HUES64 (cell line): ENCODE measurements at regions not wholly inside any gene's neighbourhood (a gene's known extent, or its start where the extent isn't known, plus 50 kb on each side); places are given as distances from the start of the nearest gene placed in this dataset.

Experiments
- H3K27ac ChIP-seq: 2 replicates; pipeline ENCODE4 v1.7.0; 2013; ENCODE audit warnings: low read depth, low read length, inconsistent platforms
- H3K27me3 ChIP-seq: 2 replicates; pipeline ENCODE4 v1.6.1; 2013; ENCODE audit warnings: mild to moderate bottlenecking, low read length; ENCODE audit not compliant: insufficient read depth
- H3K36me3 ChIP-seq: 2 replicates; pipeline ENCODE4 v1.6.1; 2013; ENCODE audit warnings: mild to moderate bottlenecking, low read length; ENCODE audit not compliant: insufficient read depth
- H3K4me1 ChIP-seq: 2 replicates; pipeline ENCODE4 v1.6.1; 2013; ENCODE audit warnings: mild to moderate bottlenecking, low read length, moderate library complexity; ENCODE audit not compliant: insufficient read depth
- H3K4me3 ChIP-seq: 2 replicates; pipeline ENCODE4 v1.5.1; 2013; ENCODE audit warnings: mild to moderate bottlenecking, low read length, moderate library complexity
- H3K9ac ChIP-seq: 2 replicates; pipeline ENCODE4 v1.6.1; 2013; ENCODE audit warnings: mild to moderate bottlenecking, low read depth, low read length
- H3K9me3 ChIP-seq: 2 replicates; pipeline ENCODE4 v1.6.1; 2013; ENCODE audit warnings: low read depth, low read length; ENCODE audit not compliant: insufficient read depth
- WGBS: fragments of 150-250, 120-280 bp; methylation state at CpG from one replicate; pipeline ENCODE4 v1.1.7; 2013; ENCODE audit warnings: missing lambda C conversion rate; 5-methylcytosine and 5-hydroxymethylcytosine counted together

DNA sequence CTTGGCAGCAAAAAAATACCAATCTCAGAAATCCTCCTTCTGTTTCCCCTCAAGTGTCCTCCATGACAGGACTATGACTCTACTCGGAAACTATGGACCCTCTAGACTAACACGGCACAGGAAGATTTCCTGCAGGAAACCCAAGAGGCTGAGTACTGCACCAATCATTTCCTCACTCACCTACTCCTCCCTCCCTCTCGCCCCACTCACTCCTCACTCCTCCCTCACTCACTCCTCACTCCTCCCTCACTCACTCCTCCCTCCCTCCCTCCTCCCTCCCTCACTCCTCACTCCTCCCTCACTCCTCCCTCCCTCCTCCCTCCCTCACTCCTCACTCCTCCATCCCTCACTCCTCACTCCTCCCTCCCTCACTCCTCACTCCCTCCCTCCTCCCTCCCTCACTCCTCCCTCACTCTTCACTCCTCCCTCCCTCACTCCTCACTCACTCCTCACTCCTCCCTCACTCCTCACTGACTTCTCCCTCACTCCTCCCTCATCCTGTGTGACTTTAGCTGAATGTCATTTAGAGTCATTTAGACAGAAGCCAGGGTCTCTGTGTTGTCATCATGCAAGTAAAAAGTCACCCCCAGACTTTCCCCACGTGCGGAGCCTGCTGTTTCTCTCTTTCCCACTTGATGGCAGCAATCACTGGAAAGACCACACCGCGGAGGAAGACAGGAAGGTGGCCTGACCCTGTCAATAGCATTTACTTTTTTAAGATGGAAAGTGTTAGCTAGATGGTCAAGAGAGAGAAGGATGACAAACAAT, 226.8 kb upstream of the PDE10A start:
- no peak overlapping the region for H3K4me3 ChIP-seq
- H3K9ac ChIP-seq: no peak overlapping the region
- no peaks in the 10 kb centered on the region for H3K27me3 ChIP-seq
- H3K4me1 ChIP-seq: no peaks in the 10 kb centered on the region; the same call in 1 of the 2 replicates
- H3K27ac ChIP-seq: no peak overlapping the region
- H3K9me3 ChIP-seq: peaks cover 8% of the 10 kb centered on the region; the same call in 1 of the 2 replicates
- WGBS: 33% methylated on average over 7 of the region's 7 CpGs
- no peaks in the 10 kb centered on the region for H3K36me3 ChIP-seq

DNA sequence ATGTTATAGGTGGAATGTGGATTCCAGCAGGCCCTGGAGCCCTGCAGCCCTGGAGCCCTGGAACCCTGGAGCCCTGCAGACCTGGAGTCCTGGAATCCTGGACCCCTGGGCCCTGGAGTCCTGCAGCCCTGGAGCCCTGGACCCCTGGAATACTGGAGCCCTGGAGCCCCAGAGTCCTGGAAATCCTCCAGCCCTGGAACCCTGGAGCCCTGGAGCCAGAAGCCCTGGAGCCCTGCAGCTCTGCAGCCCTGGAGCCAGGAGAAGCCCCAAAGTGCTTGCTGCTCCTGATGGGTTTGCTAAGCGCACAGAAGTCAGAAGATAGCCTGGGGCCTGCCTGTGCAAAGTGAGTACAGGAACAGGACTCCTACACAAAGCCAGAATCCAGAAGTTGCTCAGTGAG, 223.1 kb upstream of the PDE10A start:
- no peak overlapping the region for H3K27ac ChIP-seq
- H3K27me3 ChIP-seq: no peaks in the 10 kb centered on the region
- no peak overlapping the region for H3K4me3 ChIP-seq
- no peaks in the 10 kb centered on the region for H3K36me3 ChIP-seq
- H3K9ac ChIP-seq: no peak overlapping the region
- no peaks in the 10 kb centered on the region; the same call in 1 of the 2 replicates for H3K4me1 ChIP-seq
- WGBS: 100% methylated on average over 1 of the region's 1 CpG
- peaks cover 8% of the 10 kb centered on the region; the same call in 1 of the 2 replicates for H3K9me3 ChIP-seq

DNA sequence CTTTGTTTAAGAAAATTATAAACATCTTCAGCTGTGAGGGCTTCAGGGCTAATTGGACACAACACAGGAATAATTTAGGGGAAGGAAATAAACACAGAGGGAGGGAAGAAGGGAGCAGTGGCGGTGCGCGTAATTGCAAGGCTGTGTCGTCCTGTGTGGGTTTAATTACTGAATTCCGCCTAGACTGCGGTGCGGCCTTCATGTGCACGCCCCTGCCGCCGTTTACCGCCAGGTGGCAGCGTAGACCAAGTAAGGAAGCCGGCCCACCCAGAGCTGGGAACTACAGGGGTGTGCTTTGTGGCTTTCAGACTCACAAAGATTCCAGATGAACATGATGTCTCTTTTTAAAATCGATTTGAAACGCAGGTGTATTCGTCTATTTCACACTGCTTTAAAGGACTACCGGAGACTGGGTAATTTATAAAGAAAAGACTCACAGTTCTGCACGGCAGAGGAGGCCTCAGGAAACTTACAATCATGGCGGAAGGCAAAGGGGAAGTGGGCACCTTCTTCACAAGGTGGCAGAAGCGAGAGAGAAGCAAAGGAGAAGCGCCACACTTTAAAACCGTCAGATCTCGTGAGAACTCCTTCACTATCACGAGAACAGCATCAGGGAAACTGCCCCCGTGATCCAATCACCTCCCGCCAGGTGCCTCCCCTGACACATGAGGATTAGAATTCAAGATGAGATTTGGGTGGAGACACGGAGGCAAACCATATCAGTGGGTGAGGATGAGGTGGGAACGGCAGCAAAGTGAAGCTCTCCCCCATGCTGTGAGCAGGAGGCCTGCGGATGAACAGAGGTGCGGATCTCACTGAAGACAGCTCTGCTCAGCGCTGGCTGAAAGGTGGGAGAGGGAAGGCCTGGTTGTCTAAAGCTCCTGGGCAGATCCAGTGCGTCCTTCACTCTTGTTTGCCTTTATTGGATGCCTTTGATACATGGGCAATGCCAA, 222.0 kb upstream of the PDE10A start:
- WGBS: 45% methylated on average over 32 of the region's 32 CpGs
- peaks cover 8% of the 10 kb centered on the region; the same call in 1 of the 2 replicates for H3K9me3 ChIP-seq
- H3K4me3 ChIP-seq: no peak overlapping the region
- no peak overlapping the region for H3K9ac ChIP-seq
- no peak overlapping the region for H3K27ac ChIP-seq
- H3K27me3 ChIP-seq: no peaks in the 10 kb centered on the region
- no peaks in the 10 kb centered on the region for H3K36me3 ChIP-seq
- no peaks in the 10 kb centered on the region; the same call in 1 of the 2 replicates for H3K4me1 ChIP-seq

DNA sequence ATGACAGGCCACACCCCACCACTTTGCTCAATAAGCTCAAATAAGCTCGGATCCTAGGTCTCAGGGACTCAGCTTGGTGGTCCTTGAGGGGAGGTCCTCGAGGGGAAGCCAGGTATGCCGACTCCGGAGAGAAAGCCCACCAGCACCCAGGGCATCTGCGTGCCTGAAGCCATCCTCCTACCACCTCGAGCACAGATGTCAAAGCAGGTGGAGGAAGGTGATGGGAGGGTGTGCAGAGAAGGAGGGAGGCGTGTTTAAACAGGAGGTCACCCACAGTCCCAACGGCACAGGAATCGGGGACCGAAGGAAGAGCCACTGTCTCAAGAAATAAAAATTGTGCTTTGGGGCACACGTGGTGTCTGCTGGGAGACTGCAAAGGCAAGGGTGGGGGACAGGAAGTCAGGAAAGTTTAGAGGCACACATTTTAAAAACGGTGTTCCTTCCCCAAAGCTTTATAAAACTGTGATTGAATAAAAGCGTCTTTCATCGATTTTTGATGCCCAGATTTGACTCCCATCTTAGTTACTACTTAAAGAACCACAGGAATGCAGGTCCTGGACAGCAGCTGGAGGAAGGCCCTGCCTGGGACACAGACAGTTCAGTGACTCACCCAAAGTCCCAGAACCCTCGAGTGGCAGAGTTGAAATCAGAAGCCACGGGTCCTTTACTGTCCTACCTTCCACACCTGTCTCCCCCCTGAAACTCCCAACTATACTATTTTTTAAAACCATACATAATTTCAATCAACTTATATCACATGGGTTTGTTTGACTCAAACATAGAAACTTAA, 221.0 kb upstream of the PDE10A start:
- no peak overlapping the region for H3K9ac ChIP-seq
- H3K36me3 ChIP-seq: no peaks in the 10 kb centered on the region
- H3K27ac ChIP-seq: no peak overlapping the region
- no peak overlapping the region for H3K4me3 ChIP-seq
- no peaks in the 10 kb centered on the region for H3K27me3 ChIP-seq
- no peaks in the 10 kb centered on the region for H3K4me1 ChIP-seq
- 88% methylated on average over 16 of the region's 16 CpGs for WGBS
- peaks cover 8% of the 10 kb centered on the region; the same call in 1 of the 2 replicates for H3K9me3 ChIP-seq

DNA sequence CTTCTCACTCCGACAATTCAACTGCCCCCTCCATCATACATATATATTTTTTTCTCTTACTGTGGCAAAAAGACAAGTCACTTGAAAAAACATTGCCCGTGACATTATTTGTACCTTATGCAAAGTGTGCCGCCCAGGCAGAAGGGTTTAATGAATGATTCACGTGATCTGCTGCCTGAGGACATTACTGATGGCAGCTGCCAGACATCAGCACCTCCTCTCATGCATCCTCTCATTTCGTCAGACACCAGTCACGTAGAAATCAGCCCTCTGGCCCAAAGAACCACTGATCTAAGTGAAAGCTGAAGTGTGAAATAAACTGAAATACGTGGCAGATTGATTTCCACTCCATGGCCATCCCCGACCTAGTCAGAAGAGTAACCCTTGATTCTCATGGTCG, 218.8 kb upstream of the PDE10A start:
- Histone ChIP-seq H3K27ac (no peak overlapping the region), H3K36me3 (no peaks in the 10 kb centered on the region), H3K27me3 (no peaks in the 10 kb centered on the region), H3K9ac (no peak overlapping the region), H3K4me3 (no peak overlapping the region), H3K9me3 (0 out of 2 replicates have a peak, but pooled peaks cover 2% of the 10 kb centered on the region), H3K4me1 (no peaks in the 10 kb centered on the region)
- WGBS: 93% methylated on average over 9 of the region's 9 CpGs

DNA sequence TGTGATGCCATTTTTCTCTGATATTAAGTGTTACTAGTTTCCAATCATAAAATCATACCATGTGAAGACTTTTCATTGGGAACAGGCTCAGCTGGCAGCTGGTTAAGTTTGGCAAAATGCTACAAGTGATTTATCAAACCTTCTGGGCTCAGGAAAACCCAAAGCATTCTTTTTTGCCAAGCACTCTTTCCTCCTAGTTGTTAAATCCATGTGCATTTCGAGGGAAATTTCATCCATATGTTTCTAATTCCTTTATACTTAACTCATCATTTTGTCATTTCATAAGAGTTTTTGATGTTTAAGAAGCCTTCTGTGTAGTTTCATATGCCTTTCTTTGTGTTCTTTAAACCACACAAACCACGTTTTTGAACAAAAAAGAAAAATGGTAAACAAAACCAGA, 217.6 kb upstream of the PDE10A start:
- H3K9ac ChIP-seq: no peak overlapping the region
- no peak overlapping the region for H3K4me3 ChIP-seq
- no peaks in the 10 kb centered on the region for H3K4me1 ChIP-seq
- no peaks in the 10 kb centered on the region for H3K9me3 ChIP-seq
- H3K27me3 ChIP-seq: no peaks in the 10 kb centered on the region
- H3K36me3 ChIP-seq: no peaks in the 10 kb centered on the region
- WGBS: 100% methylated on average over 1 of the region's 2 CpGs
- no peak overlapping the region for H3K27ac ChIP-seq

DNA sequence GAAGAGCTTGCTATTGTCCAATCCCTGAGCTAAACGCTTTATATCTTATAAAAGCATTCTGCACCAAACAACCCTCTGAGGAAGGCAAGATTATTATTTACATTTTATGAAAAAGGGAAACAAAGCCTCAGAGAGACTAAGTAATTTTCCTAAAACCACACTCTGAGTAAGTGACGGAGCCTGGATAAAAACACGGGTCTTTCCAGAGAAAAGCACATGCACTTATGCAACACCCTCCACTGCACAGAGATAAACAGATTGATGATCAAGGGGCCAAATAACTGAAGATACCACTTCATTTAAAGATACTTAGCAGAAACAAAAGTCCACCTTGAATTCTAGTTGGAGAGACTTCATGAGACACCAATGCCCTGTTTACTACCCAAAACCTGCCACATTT, 214.7 kb upstream of the PDE10A start:
- WGBS: 92% methylated on average over 3 of the region's 3 CpGs
- no peak overlapping the region for H3K27ac ChIP-seq
- no peak overlapping the region for H3K4me3 ChIP-seq
- H3K4me1 ChIP-seq: no peaks in the 10 kb centered on the region
- H3K9ac ChIP-seq: no peak overlapping the region
- no peaks in the 10 kb centered on the region for H3K9me3 ChIP-seq
- no peaks in the 10 kb centered on the region for H3K27me3 ChIP-seq
- H3K36me3 ChIP-seq: no peaks in the 10 kb centered on the region

DNA sequence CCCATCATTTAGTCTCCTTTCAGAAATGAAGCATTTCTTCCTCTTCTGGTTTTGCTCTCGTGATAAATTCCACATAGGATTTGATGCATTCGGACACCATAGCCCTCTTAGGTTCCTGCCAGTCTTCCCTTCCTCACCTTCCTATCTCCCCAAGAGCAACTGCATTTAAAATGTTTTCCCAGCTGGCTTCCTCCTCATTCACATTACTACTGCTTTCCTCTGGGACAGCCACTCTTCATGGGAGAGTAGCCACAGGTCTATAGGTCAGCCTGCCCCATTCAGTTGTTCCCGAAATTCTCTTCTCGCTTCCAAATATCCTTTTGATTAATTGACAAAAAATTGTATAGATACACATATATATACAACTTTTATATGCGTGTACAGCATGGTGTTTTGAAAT, 214.2 kb upstream of the PDE10A start:
- Histone ChIP-seq H3K36me3 (no peaks in the 10 kb centered on the region), H3K4me3 (no peak overlapping the region), H3K27ac (no peak overlapping the region), H3K4me1 (no peaks in the 10 kb centered on the region), H3K27me3 (no peaks in the 10 kb centered on the region), H3K9me3 (no peaks in the 10 kb centered on the region), H3K9ac (no peak overlapping the region)
- 92% methylated on average over 3 of the region's 5 CpGs for WGBS

DNA sequence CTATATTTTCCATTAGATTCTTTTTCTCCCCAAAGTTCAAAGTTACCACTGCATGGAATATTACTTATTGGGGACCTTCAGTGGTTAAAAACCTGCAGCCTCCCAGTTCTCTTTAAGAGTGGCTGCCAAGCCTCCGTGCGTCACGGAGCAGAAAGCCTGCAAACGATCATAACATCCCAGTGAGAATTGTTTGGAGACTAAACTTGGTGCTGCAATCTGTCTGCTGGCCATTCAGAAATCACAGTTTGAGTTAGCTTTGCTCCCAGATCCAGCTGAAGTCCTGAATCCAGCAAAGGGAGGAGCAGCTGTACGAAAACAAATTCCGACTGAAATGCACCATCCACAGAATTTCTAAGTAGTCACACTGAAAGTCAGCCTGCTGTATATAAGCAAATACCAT, 213.5 kb upstream of the PDE10A start:
- no peaks in the 10 kb centered on the region for H3K36me3 ChIP-seq
- H3K4me1 ChIP-seq: no peaks in the 10 kb centered on the region
- H3K27ac ChIP-seq: no peak overlapping the region
- no peak overlapping the region for H3K4me3 ChIP-seq
- WGBS: 92% methylated on average over 6 of the region's 6 CpGs
- H3K9me3 ChIP-seq: no peaks in the 10 kb centered on the region
- no peaks in the 10 kb centered on the region for H3K27me3 ChIP-seq
- H3K9ac ChIP-seq: no peak overlapping the region

DNA sequence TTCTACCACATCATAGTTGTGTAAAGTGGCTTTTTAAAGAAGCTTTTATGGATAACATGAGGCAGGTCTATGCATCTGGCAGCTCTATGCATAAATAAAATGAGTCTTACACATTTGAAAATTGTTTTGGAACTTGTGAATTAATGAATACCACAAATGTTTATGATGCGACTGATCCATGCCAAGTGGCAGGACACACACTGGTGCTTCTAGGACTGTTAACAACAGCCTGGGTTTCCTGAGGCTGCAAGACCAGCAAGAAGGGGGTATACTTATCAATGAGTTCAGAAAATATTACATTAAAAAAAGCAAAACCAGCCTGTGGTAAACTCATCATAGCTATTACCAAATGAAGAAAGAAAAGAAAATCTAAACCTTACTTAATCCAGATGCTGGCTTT, 212.9 kb upstream of the PDE10A start:
- no peaks in the 10 kb centered on the region for H3K27me3 ChIP-seq
- H3K4me1 ChIP-seq: no peaks in the 10 kb centered on the region
- H3K27ac ChIP-seq: no peak overlapping the region
- no peak overlapping the region for H3K4me3 ChIP-seq
- H3K9me3 ChIP-seq: no peaks in the 10 kb centered on the region
- H3K36me3 ChIP-seq: no peaks in the 10 kb centered on the region
- 98% methylated on average over 1 of the region's 1 CpG for WGBS
- H3K9ac ChIP-seq: no peak overlapping the region
